ENCODE measurements at regions not wholly inside any gene's neighbourhood (a gene's known extent, or its start where the extent isn't known, plus 50 kb on each side); places are given as distances from the start of the nearest gene placed in this dataset.

GRCh38 chr6:105771313-105771970 lies 314.7 kb upstream of the PRDM1 start:
- H3K4me3 ChIP-seq = no peak overlapping the region
- peaks cover 8% of the 10 kb centered on the region; the same call in 1 of the 2 replicates for H3K9me3 ChIP-seq
- no peaks in the 10 kb centered on the region for H3K36me3 ChIP-seq
- H3K27me3 ChIP-seq = no peaks in the 10 kb centered on the region
- no peak for DNase-seq

- no peaks in the 10 kb centered on the region for H3K27me3 ChIP-seq
- 0 out of 2 replicates have a peak, but pooled peaks cover 3% of the 10 kb centered on the region for H3K9me3 ChIP-seq
- no peak overlapping the region for H3K4me3 ChIP-seq
- peak; percentile 46 for DNase-seq
- H3K36me3 ChIP-seq = no peaks in the 10 kb centered on the region
These were observed 316.1 kb upstream of the PRDM1 start for GRCh38 chr6:105769987-105770386.

- DNase-seq = no peak
- Histone ChIP-seq H3K9me3 (no peaks in the 10 kb centered on the region), H3K36me3 (no peaks in the 10 kb centered on the region), H3K4me3 (no peak overlapping the region), H3K27me3 (no peaks in the 10 kb centered on the region)
These were observed 316.9 kb upstream of the PRDM1 start for GRCh38 chr6:105769197-105769596.

GRCh38 chr6:105767541-105767940 lies 318.6 kb upstream of the PRDM1 start:
- H3K9me3 ChIP-seq = no peaks in the 10 kb centered on the region
- no peaks in the 10 kb centered on the region for H3K36me3 ChIP-seq
- DNase-seq = no peak
- H3K27me3 ChIP-seq = no peaks in the 10 kb centered on the region
- no peak overlapping the region for H3K4me3 ChIP-seq

GRCh38 chr6:105765239-105765638 lies 320.9 kb upstream of the PRDM1 start:
- no peaks in the 10 kb centered on the region for H3K9me3 ChIP-seq
- no peaks in the 10 kb centered on the region for H3K36me3 ChIP-seq
- no peaks in the 10 kb centered on the region for H3K27me3 ChIP-seq
- no peak for DNase-seq
- no peak overlapping the region for H3K4me3 ChIP-seq

GRCh38 chr6:105764315-105764714 lies 321.8 kb upstream of the PRDM1 start:
- H3K27me3 ChIP-seq = no peaks in the 10 kb centered on the region
- H3K36me3 ChIP-seq = no peaks in the 10 kb centered on the region
- DNase-seq = no peak
- no peaks in the 10 kb centered on the region for H3K9me3 ChIP-seq
- H3K4me3 ChIP-seq = no peak overlapping the region

GRCh38 chr6:105763866-105764265 lies 322.3 kb upstream of the PRDM1 start:
- Histone ChIP-seq H3K36me3 (no peaks in the 10 kb centered on the region), H3K9me3 (no peaks in the 10 kb centered on the region), H3K27me3 (no peaks in the 10 kb centered on the region), H3K4me3 (no peak overlapping the region)
- DNase-seq = no peak

- Histone ChIP-seq H3K4me3 (no peak overlapping the region), H3K9me3 (no peaks in the 10 kb centered on the region), H3K36me3 (no peaks in the 10 kb centered on the region), H3K27me3 (no peaks in the 10 kb centered on the region)
- no peak for DNase-seq
These were observed 325.4 kb upstream of the PRDM1 start for GRCh38 chr6:105760746-105761145.

- no peaks in the 10 kb centered on the region for H3K9me3 ChIP-seq
- H3K27me3 ChIP-seq = no peaks in the 10 kb centered on the region
- H3K36me3 ChIP-seq = no peaks in the 10 kb centered on the region
- DNase-seq = peak; percentile 61
- no peak overlapping the region for H3K4me3 ChIP-seq
These were observed 326.2 kb upstream of the PRDM1 start for GRCh38 chr6:105759946-105760345.

- Histone ChIP-seq H3K4me3 (no peak overlapping the region), H3K36me3 (no peaks in the 10 kb centered on the region), H3K9me3 (no peaks in the 10 kb centered on the region), H3K27me3 (no peaks in the 10 kb centered on the region)
- DNase-seq = no peak
These were observed 327.1 kb upstream of the PRDM1 start for GRCh38 chr6:105759015-105759414.

GRCh38 chr6:105757512-105758200 lies 328.5 kb upstream of the PRDM1 start:
- DNase-seq = no peak
- Histone ChIP-seq H3K9me3 (no peaks in the 10 kb centered on the region), H3K4me3 (no peak overlapping the region), H3K27me3 (no peaks in the 10 kb centered on the region), H3K36me3 (no peaks in the 10 kb centered on the region)

GRCh38 chr6:105755885-105756284 lies 330.3 kb upstream of the PRDM1 start:
- Histone ChIP-seq H3K9me3 (no peaks in the 10 kb centered on the region), H3K27me3 (no peaks in the 10 kb centered on the region), H3K36me3 (no peaks in the 10 kb centered on the region), H3K4me3 (no peak overlapping the region)
- DNase-seq = no peak

- Histone ChIP-seq H3K9me3 (no peaks in the 10 kb centered on the region), H3K27me3 (no peaks in the 10 kb centered on the region), H3K36me3 (no peaks in the 10 kb centered on the region), H3K4me3 (no peak overlapping the region)
- peak; percentile 32 for DNase-seq
These were observed 332.4 kb upstream of the PRDM1 start for GRCh38 chr6:105753620-105754211.

GRCh38 chr6:105753207-105753606 lies 332.9 kb upstream of the PRDM1 start:
- Histone ChIP-seq H3K9me3 (no peaks in the 10 kb centered on the region), H3K36me3 (no peaks in the 10 kb centered on the region), H3K27me3 (no peaks in the 10 kb centered on the region), H3K4me3 (no peak overlapping the region)
- peak; percentile 11 for DNase-seq

GRCh38 chr6:105750089-105750488 lies 336.0 kb upstream of the PRDM1 start:
- H3K4me3 ChIP-seq = no peak overlapping the region
- H3K9me3 ChIP-seq = no peaks in the 10 kb centered on the region
- DNase-seq = no peak
- H3K27me3 ChIP-seq = no peaks in the 10 kb centered on the region
- no peaks in the 10 kb centered on the region for H3K36me3 ChIP-seq

- H3K9me3 ChIP-seq = no peaks in the 10 kb centered on the region
- no peaks in the 10 kb centered on the region for H3K36me3 ChIP-seq
- no peaks in the 10 kb centered on the region for H3K27me3 ChIP-seq
- peak; percentile 53 for DNase-seq
- H3K4me3 ChIP-seq = no peak overlapping the region
These were observed 337.4 kb upstream of the PRDM1 start for GRCh38 chr6:105748737-105749161.

GRCh38 chr6:105747823-105748405 lies 338.2 kb upstream of the PRDM1 start:
- H3K4me3 ChIP-seq = no peak overlapping the region
- no peaks in the 10 kb centered on the region for H3K27me3 ChIP-seq
- no peaks in the 10 kb centered on the region for H3K9me3 ChIP-seq
- H3K36me3 ChIP-seq = no peaks in the 10 kb centered on the region
- DNase-seq = no peak
